ENCODE measurements at regions not wholly inside any gene's neighbourhood (a gene's known extent, or its start where the extent isn't known, plus 50 kb on each side); places are given as distances from the start of the nearest gene placed in this dataset.

GRCh38 chr11:134561331-134561720 is 149.3 kb upstream of the B3GAT1 start:
- H3K27ac ChIP-seq (ENCODE audit: low read length), result no peak overlapping the region
- no peaks in the 10 kb centered on the region for H3K4me1 ChIP-seq (ENCODE audit: control insufficient read depth, insufficient read depth, low read length)
- H3K27me3 ChIP-seq (ENCODE audit: control insufficient read depth, insufficient read depth, low read length), result no peaks in the 10 kb centered on the region
- DNase-seq, result no peak
- WGBS (ENCODE audit: insufficient coverage, low lambda C conversion rate), result no CpG with 5 or more reads among the region's 8 CpGs
- no peaks in the 10 kb centered on the region for H3K9me3 ChIP-seq (ENCODE audit: control insufficient read depth, low read depth, low read length)
- no peaks in the 10 kb centered on the region for H3K36me3 ChIP-seq (ENCODE audit: control insufficient read depth, insufficient read depth, low read length)
- H3K4me3 ChIP-seq (ENCODE audit: low read length), result no peak overlapping the region

GRCh38 chr11:134560566-134561330 is 148.7 kb upstream of the B3GAT1 start:
- Histone ChIP-seq H3K27ac (ENCODE audit: low read length) (no peak overlapping the region), H3K9me3 (ENCODE audit: control insufficient read depth, low read depth, low read length) (no peaks in the 10 kb centered on the region), H3K4me1 (ENCODE audit: control insufficient read depth, insufficient read depth, low read length) (no peaks in the 10 kb centered on the region), H3K4me3 (ENCODE audit: low read length) (no peak overlapping the region), H3K36me3 (ENCODE audit: control insufficient read depth, insufficient read depth, low read length) (no peaks in the 10 kb centered on the region), H3K27me3 (ENCODE audit: control insufficient read depth, insufficient read depth, low read length) (no peaks in the 10 kb centered on the region)
- no peak for DNase-seq
- no CpG with 5 or more reads among the region's 12 CpGs for WGBS (ENCODE audit: insufficient coverage, low lambda C conversion rate)

GRCh38 chr11:134560066-134560465 is 148.0 kb upstream of the B3GAT1 start:
- no peaks in the 10 kb centered on the region for H3K4me1 ChIP-seq (ENCODE audit: control insufficient read depth, insufficient read depth, low read length)
- no peak overlapping the region for H3K4me3 ChIP-seq (ENCODE audit: low read length)
- H3K9me3 ChIP-seq (ENCODE audit: control insufficient read depth, low read depth, low read length), result no peaks in the 10 kb centered on the region
- no CpG with 5 or more reads among the region's 6 CpGs for WGBS (ENCODE audit: insufficient coverage, low lambda C conversion rate)
- H3K36me3 ChIP-seq (ENCODE audit: control insufficient read depth, insufficient read depth, low read length), result no peaks in the 10 kb centered on the region
- no peaks in the 10 kb centered on the region for H3K27me3 ChIP-seq (ENCODE audit: control insufficient read depth, insufficient read depth, low read length)
- no peak for DNase-seq
- H3K27ac ChIP-seq (ENCODE audit: low read length), result no peak overlapping the region

GRCh38 chr11:134559602-134559962 is 147.5 kb upstream of the B3GAT1 start:
- Histone ChIP-seq H3K27me3 (ENCODE audit: control insufficient read depth, insufficient read depth, low read length) (no peaks in the 10 kb centered on the region), H3K36me3 (ENCODE audit: control insufficient read depth, insufficient read depth, low read length) (no peaks in the 10 kb centered on the region), H3K9me3 (ENCODE audit: control insufficient read depth, low read depth, low read length) (no peaks in the 10 kb centered on the region), H3K27ac (ENCODE audit: low read length) (no peak overlapping the region), H3K4me1 (ENCODE audit: control insufficient read depth, insufficient read depth, low read length) (no peaks in the 10 kb centered on the region), H3K4me3 (ENCODE audit: low read length) (no peak overlapping the region)
- no peak for DNase-seq
- no CpG with 5 or more reads among the region's 9 CpGs for WGBS (ENCODE audit: insufficient coverage, low lambda C conversion rate)

GRCh38 chr11:134558916-134559601 is 147.0 kb upstream of the B3GAT1 start:
- Histone ChIP-seq H3K4me1 (ENCODE audit: control insufficient read depth, insufficient read depth, low read length) (no peaks in the 10 kb centered on the region), H3K27me3 (ENCODE audit: control insufficient read depth, insufficient read depth, low read length) (no peaks in the 10 kb centered on the region), H3K27ac (ENCODE audit: low read length) (no peak overlapping the region), H3K9me3 (ENCODE audit: control insufficient read depth, low read depth, low read length) (no peaks in the 10 kb centered on the region), H3K4me3 (ENCODE audit: low read length) (no peak overlapping the region), H3K36me3 (ENCODE audit: control insufficient read depth, insufficient read depth, low read length) (no peaks in the 10 kb centered on the region)
- no peak for DNase-seq
- no CpG with 5 or more reads among the region's 16 CpGs for WGBS (ENCODE audit: insufficient coverage, low lambda C conversion rate)

- no peaks in the 10 kb centered on the region for H3K4me1 ChIP-seq (ENCODE audit: control insufficient read depth, insufficient read depth, low read length)
- no CpG with 5 or more reads among the region's 4 CpGs for WGBS (ENCODE audit: insufficient coverage, low lambda C conversion rate)
- H3K4me3 ChIP-seq (ENCODE audit: low read length), result no peak overlapping the region
- no peaks in the 10 kb centered on the region for H3K9me3 ChIP-seq (ENCODE audit: control insufficient read depth, low read depth, low read length)
- no peak for DNase-seq
- no peaks in the 10 kb centered on the region for H3K36me3 ChIP-seq (ENCODE audit: control insufficient read depth, insufficient read depth, low read length)
- no peak overlapping the region for H3K27ac ChIP-seq (ENCODE audit: low read length)
- no peaks in the 10 kb centered on the region for H3K27me3 ChIP-seq (ENCODE audit: control insufficient read depth, insufficient read depth, low read length)
Measured at GRCh38 chr11:134558258-134558835, 146.3 kb upstream of the B3GAT1 start.

GRCh38 chr11:134557571-134558257 is 145.7 kb upstream of the B3GAT1 start:
- H3K36me3 ChIP-seq (ENCODE audit: control insufficient read depth, insufficient read depth, low read length), result no peaks in the 10 kb centered on the region
- no peak for DNase-seq
- WGBS (ENCODE audit: insufficient coverage, low lambda C conversion rate), result 82% methylated on average over 3 of the region's 6 CpGs
- no peaks in the 10 kb centered on the region for H3K27me3 ChIP-seq (ENCODE audit: control insufficient read depth, insufficient read depth, low read length)
- no peak overlapping the region for H3K4me3 ChIP-seq (ENCODE audit: low read length)
- no peaks in the 10 kb centered on the region for H3K4me1 ChIP-seq (ENCODE audit: control insufficient read depth, insufficient read depth, low read length)
- no peak overlapping the region for H3K27ac ChIP-seq (ENCODE audit: low read length)
- no peaks in the 10 kb centered on the region for H3K9me3 ChIP-seq (ENCODE audit: control insufficient read depth, low read depth, low read length)

- Histone ChIP-seq H3K27ac (ENCODE audit: low read length) (no peak overlapping the region), H3K4me3 (ENCODE audit: low read length) (no peak overlapping the region), H3K27me3 (ENCODE audit: control insufficient read depth, insufficient read depth, low read length) (no peaks in the 10 kb centered on the region), H3K9me3 (ENCODE audit: control insufficient read depth, low read depth, low read length) (no peaks in the 10 kb centered on the region), H3K36me3 (ENCODE audit: control insufficient read depth, insufficient read depth, low read length) (no peaks in the 10 kb centered on the region), H3K4me1 (ENCODE audit: control insufficient read depth, insufficient read depth, low read length) (no peaks in the 10 kb centered on the region)
- WGBS (ENCODE audit: insufficient coverage, low lambda C conversion rate), result no CpG with 5 or more reads among the region's 4 CpGs
- no peak for DNase-seq
Measured at GRCh38 chr11:134556186-134556585, 144.1 kb upstream of the B3GAT1 start.

GRCh38 chr11:134555510-134555909 is 143.5 kb upstream of the B3GAT1 start:
- H3K4me3 ChIP-seq (ENCODE audit: low read length), result no peak overlapping the region
- H3K4me1 ChIP-seq (ENCODE audit: control insufficient read depth, insufficient read depth, low read length), result no peaks in the 10 kb centered on the region
- no peak overlapping the region for H3K27ac ChIP-seq (ENCODE audit: low read length)
- H3K27me3 ChIP-seq (ENCODE audit: control insufficient read depth, insufficient read depth, low read length), result no peaks in the 10 kb centered on the region
- H3K9me3 ChIP-seq (ENCODE audit: control insufficient read depth, low read depth, low read length), result no peaks in the 10 kb centered on the region
- WGBS (ENCODE audit: insufficient coverage, low lambda C conversion rate), result no CpG with 5 or more reads among the region's 7 CpGs
- no peak for DNase-seq
- no peaks in the 10 kb centered on the region for H3K36me3 ChIP-seq (ENCODE audit: control insufficient read depth, insufficient read depth, low read length)

GRCh38 chr11:134554861-134555260 is 142.8 kb upstream of the B3GAT1 start:
- Histone ChIP-seq H3K4me3 (ENCODE audit: low read length) (no peak overlapping the region), H3K27ac (ENCODE audit: low read length) (no peak overlapping the region), H3K27me3 (ENCODE audit: control insufficient read depth, insufficient read depth, low read length) (no peaks in the 10 kb centered on the region), H3K36me3 (ENCODE audit: control insufficient read depth, insufficient read depth, low read length) (no peaks in the 10 kb centered on the region), H3K4me1 (ENCODE audit: control insufficient read depth, insufficient read depth, low read length) (no peaks in the 10 kb centered on the region), H3K9me3 (ENCODE audit: control insufficient read depth, low read depth, low read length) (no peaks in the 10 kb centered on the region)
- no CpG with 5 or more reads among the region's 3 CpGs for WGBS (ENCODE audit: insufficient coverage, low lambda C conversion rate)
- no peak for DNase-seq

All from large intestine (tissue), 3 donors.